Memory B cell (primary cell): ENCODE measurements at regions not wholly inside any gene's neighbourhood (a gene's known extent, or its start where the extent isn't known, plus 50 kb on each side); places are given as distances from the start of the nearest gene placed in this dataset.

Experiments used
- ATAC-seq: fragments of 150-1000 bp; cut with Tn5 transposase; 2 replicates; pipeline ENCODE4 v1.10.0; 2021; ENCODE audit warnings: low read depth, mild to moderate bottlenecking, moderate library complexity
- DNase-seq, 2 donors: peaks; one replicate each; pipeline ENCODE4 v3.0.0; 2022; ENCODE audit warnings: low spot score in 2 of 2
- H3K27ac Mint-ChIP-seq: one replicate; pipeline ENCODE4 v1.8.0; 2022; ENCODE audit warnings: mild to moderate bottlenecking, moderate library complexity, mixed read lengths
- H3K27me3 Mint-ChIP-seq: one replicate; pipeline ENCODE4 v1.8.0; 2022; ENCODE audit warnings: mixed read lengths
- H3K36me3 Mint-ChIP-seq: one replicate; pipeline ENCODE4 v1.8.0; 2022; ENCODE audit warnings: mild to moderate bottlenecking, mixed read lengths
- H3K4me1 Mint-ChIP-seq: one replicate; pipeline ENCODE4 v1.8.0; 2022; ENCODE audit warnings: mixed read lengths
- H3K4me3 Mint-ChIP-seq: one replicate; pipeline ENCODE4 v1.8.0; 2022; ENCODE audit warnings: mild to moderate bottlenecking, moderate library complexity, mixed read lengths
- H3K9me3 Mint-ChIP-seq: one replicate; pipeline ENCODE4 v1.8.0; 2022; ENCODE audit warnings: mixed read lengths

GRCh38 chr16:86980644-86981043, 336.5 kb downstream of the C16orf95 start:
- no peak overlapping the region for H3K27ac Mint-ChIP-seq
- no peak overlapping the region for H3K4me3 Mint-ChIP-seq
- peaks cover 2% of the 10 kb centered on the region for H3K9me3 Mint-ChIP-seq
- H3K4me1 Mint-ChIP-seq = no peaks in the 10 kb centered on the region
- no peak for DNase-seq
- ATAC-seq = no peak
- H3K36me3 Mint-ChIP-seq = no peaks in the 10 kb centered on the region
- peaks cover 6% of the 10 kb centered on the region for H3K27me3 Mint-ChIP-seq

DNA sequence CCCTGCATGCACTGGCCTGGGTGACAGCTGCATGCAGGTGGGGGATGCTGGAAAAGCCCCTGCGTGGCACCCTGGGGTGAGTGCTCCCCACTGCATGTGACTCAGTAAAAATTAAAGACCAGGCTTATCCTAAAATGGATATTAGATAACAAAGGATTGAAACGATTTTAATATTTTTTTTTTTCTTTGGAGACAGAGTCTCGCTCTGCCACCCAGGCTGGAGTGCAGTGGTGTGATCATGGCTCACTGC, 334.9 kb downstream of the C16orf95 start:
- Mint-ChIP-seq H3K4me1 (no peaks in the 10 kb centered on the region), H3K27me3 (peaks cover 4% of the 10 kb centered on the region), H3K4me3 (no peak overlapping the region), H3K36me3 (no peaks in the 10 kb centered on the region), H3K9me3 (peaks cover 2% of the 10 kb centered on the region), H3K27ac (no peak overlapping the region)
- ATAC-seq (no peak), DNase-seq (no peak)

GRCh38 chr16:86982912-86983311, 334.3 kb downstream of the C16orf95 start:
- Mint-ChIP-seq H3K27ac (no peak overlapping the region), H3K4me1 (no peaks in the 10 kb centered on the region), H3K9me3 (peaks cover 2% of the 10 kb centered on the region), H3K27me3 (peaks cover 4% of the 10 kb centered on the region), H3K4me3 (no peak overlapping the region), H3K36me3 (no peaks in the 10 kb centered on the region)
- DNase-seq = no peak
- no peak for ATAC-seq

GRCh38 chr16:86983621-86984020, 333.6 kb downstream of the C16orf95 start:
- Mint-ChIP-seq H3K9me3 (peaks cover 2% of the 10 kb centered on the region), H3K4me3 (no peak overlapping the region), H3K27ac (no peak overlapping the region), H3K4me1 (no peaks in the 10 kb centered on the region), H3K36me3 (no peaks in the 10 kb centered on the region), H3K27me3 (peaks cover 8% of the 10 kb centered on the region)
- DNase-seq = no peak
- no peak for ATAC-seq

GRCh38 chr16:86984343-86984742, 332.8 kb downstream of the C16orf95 start:
- Mint-ChIP-seq H3K9me3 (peaks cover 2% of the 10 kb centered on the region), H3K4me3 (no peak overlapping the region), H3K27ac (no peak overlapping the region), H3K27me3 (peaks cover 8% of the 10 kb centered on the region), H3K4me1 (no peaks in the 10 kb centered on the region), H3K36me3 (no peaks in the 10 kb centered on the region)
- DNase-seq (no peak), ATAC-seq (no peak)

DNA sequence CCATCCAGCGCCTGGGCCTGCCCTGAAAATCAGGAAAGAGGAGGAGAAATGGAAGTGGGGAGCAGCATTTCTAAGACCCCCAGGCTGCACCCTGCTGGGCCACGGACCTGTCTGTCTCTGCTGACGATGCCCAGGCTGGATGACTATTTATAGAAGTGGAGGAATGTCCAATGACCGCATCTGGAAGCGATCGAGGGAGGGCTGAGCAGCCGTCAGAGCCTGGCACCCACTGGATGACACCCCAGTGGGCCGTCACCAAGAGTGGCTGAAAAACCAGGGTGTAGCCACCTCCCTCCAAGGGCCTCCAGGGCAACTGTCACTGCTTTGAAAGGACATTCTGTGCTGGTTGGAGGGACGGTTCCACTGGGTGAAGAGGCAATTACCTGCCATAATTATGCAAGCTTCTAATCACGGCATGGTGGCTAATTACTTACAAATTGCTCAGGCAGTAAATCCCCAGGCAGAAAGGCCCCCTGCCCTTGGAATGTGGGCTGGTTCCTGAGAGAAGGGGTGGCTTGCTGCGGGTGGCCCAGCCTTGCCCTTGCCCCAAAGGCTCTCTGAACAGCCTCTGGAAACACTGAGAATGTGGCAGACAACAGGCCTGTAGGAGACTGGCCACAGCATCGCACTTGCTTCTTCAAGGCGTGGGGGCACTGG, 332.1 kb downstream of the C16orf95 start:
- Mint-ChIP-seq H3K27me3 (peaks cover 9% of the 10 kb centered on the region), H3K4me3 (no peak overlapping the region), H3K27ac (no peak overlapping the region), H3K36me3 (no peaks in the 10 kb centered on the region), H3K9me3 (peaks cover 2% of the 10 kb centered on the region), H3K4me1 (no peaks in the 10 kb centered on the region)
- ATAC-seq (no peak), DNase-seq (no peak)

DNA sequence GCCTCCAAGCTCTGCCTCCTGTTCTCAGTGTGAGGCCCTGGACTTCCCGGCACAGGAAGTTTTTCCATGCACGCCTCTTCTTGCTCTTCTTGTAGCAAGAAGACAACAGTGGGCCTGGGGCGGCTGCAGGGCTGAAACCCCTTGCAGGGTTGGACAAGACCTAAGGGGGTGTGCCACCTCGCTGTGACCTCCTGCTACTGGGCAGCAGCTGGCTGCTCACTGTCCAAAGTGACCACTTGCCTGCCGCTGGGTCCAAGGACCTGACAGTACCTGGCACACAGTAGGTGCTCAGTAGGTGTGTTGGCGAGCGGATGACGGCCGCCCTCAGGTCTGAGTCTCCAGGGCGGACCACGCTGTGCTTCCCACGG, 331.6 kb downstream of the C16orf95 start:
- H3K36me3 Mint-ChIP-seq = no peaks in the 10 kb centered on the region
- ATAC-seq = no peak
- DNase-seq = no peak
- no peak overlapping the region for H3K27ac Mint-ChIP-seq
- no peaks in the 10 kb centered on the region for H3K9me3 Mint-ChIP-seq
- peaks cover 7% of the 10 kb centered on the region for H3K27me3 Mint-ChIP-seq
- H3K4me3 Mint-ChIP-seq = no peak overlapping the region
- H3K4me1 Mint-ChIP-seq = no peaks in the 10 kb centered on the region

DNA sequence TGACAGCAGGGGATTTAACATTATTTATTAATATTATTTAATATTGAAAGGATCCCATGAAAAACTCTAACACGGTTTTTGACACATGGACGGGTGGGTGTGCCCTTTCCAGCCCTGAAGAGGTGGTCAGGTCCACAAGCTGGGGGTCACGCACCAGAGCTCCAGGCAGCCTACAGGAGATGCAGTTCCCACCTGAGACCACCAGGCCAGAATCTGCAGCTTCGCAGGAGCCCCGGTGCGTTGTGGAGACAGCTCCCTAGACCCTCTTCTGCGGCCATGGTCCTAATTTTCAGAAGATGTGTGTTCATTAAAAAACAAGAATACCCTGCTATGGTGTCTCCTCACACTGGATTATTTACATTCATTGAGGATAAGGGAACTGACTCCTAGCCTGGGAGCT, 331.1 kb downstream of the C16orf95 start:
- DNase-seq (no peak), ATAC-seq (no peak)
- H3K4me1 Mint-ChIP-seq = no peaks in the 10 kb centered on the region
- H3K36me3 Mint-ChIP-seq = no peaks in the 10 kb centered on the region
- no peak overlapping the region for H3K27ac Mint-ChIP-seq
- peaks cover 9% of the 10 kb centered on the region for H3K27me3 Mint-ChIP-seq
- no peak overlapping the region for H3K4me3 Mint-ChIP-seq
- no peaks in the 10 kb centered on the region for H3K9me3 Mint-ChIP-seq

DNA sequence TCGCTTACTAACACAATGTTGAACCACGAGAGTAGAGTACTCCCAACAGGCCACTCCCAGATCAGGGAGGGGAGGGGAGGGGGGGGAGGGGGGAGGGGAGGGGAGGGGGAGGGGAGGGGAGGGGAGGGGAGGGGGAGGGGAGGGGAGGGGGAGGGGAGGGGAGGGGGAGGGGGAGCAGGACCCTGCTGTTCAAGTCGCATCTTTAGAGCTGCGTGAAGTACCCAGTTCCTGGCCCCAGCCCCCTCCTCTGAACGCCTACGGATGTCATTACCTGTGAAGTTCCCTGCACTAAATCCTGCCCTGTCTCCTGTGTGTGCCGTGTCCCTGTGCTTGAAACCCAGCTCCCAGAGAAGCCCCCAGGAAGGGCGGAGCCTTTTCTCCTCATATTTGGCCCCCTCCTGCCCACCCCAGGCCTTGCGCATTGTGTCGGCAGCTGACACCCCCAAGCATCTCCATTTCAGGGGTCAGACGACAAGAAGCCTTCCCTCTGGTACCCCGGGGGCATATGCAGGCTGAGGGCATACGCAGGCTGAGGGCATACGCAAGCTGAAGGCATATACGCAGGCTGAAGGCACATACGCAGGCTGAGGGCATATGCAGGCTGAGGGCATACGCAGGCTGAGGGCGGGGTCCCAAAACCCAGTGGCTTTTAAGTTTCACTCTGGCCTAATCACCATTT, 330.2 kb downstream of the C16orf95 start:
- ATAC-seq (no peak), DNase-seq (no peak)
- H3K4me3 Mint-ChIP-seq = no peak overlapping the region
- no peaks in the 10 kb centered on the region for H3K9me3 Mint-ChIP-seq
- H3K36me3 Mint-ChIP-seq = no peaks in the 10 kb centered on the region
- no peaks in the 10 kb centered on the region for H3K4me1 Mint-ChIP-seq
- H3K27me3 Mint-ChIP-seq = peaks cover 9% of the 10 kb centered on the region
- no peak overlapping the region for H3K27ac Mint-ChIP-seq

GRCh38 chr16:86987746-86988670, 329.2 kb downstream of the C16orf95 start:
- H3K9me3 Mint-ChIP-seq = peaks cover 3% of the 10 kb centered on the region
- H3K4me3 Mint-ChIP-seq = no peak overlapping the region
- H3K4me1 Mint-ChIP-seq = no peaks in the 10 kb centered on the region
- H3K36me3 Mint-ChIP-seq = no peaks in the 10 kb centered on the region
- ATAC-seq (no peak), DNase-seq (no peak)
- H3K27ac Mint-ChIP-seq = no peak overlapping the region
- H3K27me3 Mint-ChIP-seq = peaks cover 9% of the 10 kb centered on the region

DNA sequence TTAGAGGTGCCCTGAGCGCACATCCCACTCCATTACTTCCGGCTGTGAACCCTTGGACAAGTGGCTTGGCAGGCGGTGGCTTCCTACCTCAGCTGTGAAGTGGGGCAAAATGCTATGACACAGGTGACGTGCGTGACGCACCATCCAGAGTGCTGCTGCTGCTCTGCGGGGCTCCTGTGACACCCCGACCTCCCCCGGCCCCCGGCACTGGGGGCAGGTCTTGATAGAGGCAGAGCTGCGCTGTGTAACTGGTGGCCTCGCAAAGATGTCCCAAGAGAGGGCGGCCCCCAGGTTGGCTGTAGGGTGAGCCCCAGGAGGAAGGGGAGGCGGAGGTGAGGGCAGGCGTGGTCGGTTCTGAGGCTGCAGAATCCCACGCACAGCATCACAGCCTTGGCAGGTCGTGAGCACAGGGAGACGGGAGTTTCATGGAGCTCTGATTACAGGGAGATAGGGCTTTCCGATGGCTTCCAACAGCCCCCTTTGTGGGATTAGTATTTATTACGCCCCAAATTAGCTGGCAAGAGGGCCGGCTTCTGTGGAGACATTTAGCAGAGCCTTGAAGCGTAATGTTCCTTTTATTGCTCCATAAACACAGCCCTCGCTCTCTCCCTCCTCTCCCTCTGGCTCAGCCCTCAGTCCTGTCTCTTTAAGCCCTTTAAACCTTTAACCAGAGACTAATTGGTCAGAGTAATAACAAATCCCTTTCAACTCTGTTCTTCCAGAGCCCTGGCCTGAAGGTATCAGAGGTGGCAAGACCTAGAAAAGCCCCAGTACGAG, 328.1 kb downstream of the C16orf95 start:
- Mint-ChIP-seq H3K4me3 (no peak overlapping the region), H3K27ac (no peak overlapping the region), H3K27me3 (peaks cover 11% of the 10 kb centered on the region), H3K9me3 (peaks cover 3% of the 10 kb centered on the region), H3K36me3 (no peaks in the 10 kb centered on the region), H3K4me1 (no peaks in the 10 kb centered on the region)
- DNase-seq (no peak), ATAC-seq (no peak)

DNA sequence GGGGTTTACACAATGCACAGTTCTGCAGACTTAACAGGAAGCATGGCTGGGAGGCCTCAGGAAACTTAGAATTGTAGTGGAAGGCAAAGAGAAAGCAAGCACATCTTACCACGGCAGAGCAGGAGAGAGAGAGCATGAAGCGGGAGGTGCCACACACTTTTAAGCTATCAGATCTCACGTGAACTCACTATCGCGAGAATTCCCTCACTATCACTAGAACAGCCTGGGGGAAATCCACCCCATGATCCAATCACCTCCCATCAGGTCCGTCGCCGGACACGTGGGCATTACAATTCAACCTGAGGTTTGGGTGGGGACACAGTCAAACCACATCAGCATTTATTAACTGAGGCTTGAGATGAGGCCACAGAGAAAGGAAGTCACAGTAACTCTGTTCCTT, 326.7 kb downstream of the C16orf95 start:
- ATAC-seq = no peak
- H3K27me3 Mint-ChIP-seq = peaks cover 11% of the 10 kb centered on the region
- DNase-seq = no peak
- H3K36me3 Mint-ChIP-seq = no peaks in the 10 kb centered on the region
- H3K9me3 Mint-ChIP-seq = peaks cover 3% of the 10 kb centered on the region
- H3K4me3 Mint-ChIP-seq = no peak overlapping the region
- H3K27ac Mint-ChIP-seq = no peak overlapping the region
- H3K4me1 Mint-ChIP-seq = no peaks in the 10 kb centered on the region

DNA sequence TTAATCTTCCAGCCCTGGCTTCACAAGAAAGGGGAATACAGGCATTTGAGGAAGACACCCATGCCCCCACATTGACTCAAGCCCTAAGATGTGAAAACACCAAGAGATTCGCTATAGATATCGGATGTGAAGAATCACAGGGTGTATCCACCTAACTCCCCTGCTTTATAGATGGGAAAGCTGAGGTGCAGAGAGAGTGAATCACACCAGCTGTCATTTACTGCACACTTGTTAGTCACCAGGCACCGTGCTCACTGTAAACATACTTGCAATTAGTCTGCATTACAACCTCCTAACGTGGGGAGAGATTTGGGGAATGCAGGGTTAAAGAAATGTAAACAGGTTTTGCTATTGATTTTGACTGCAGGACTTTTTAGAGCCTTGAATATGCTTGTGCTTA, 325.5 kb downstream of the C16orf95 start:
- DNase-seq = no peak
- Mint-ChIP-seq H3K4me3 (no peak overlapping the region), H3K27ac (no peak overlapping the region), H3K36me3 (no peaks in the 10 kb centered on the region), H3K27me3 (peaks cover 11% of the 10 kb centered on the region), H3K9me3 (peaks cover 3% of the 10 kb centered on the region), H3K4me1 (no peaks in the 10 kb centered on the region)
- no peak for ATAC-seq

DNA sequence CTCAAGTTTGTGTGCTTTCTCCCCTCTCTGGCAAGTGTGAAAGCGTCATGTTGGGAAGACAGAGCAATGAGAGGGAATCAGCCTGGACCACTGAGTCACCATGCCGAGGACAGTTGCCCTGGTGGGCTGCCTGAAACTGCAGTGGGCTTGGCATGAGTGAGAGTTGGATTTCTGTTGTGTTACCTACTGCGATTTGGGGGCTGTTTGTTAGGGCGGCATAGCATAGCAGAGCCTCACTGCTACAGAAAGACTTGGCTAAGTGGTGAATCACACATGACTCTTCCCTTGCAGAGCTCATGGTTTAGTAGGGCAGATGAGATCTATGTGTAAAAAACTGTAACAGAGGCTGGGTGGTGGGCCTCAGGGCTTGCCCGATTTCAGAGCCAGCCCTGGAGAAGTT, 324.6 kb downstream of the C16orf95 start:
- no peak overlapping the region for H3K4me3 Mint-ChIP-seq
- H3K4me1 Mint-ChIP-seq = no peaks in the 10 kb centered on the region

More for the DNA sequence above, 324.6 kb downstream of the C16orf95 start:
- Mint-ChIP-seq H3K36me3 (no peaks in the 10 kb centered on the region), H3K27ac (no peak overlapping the region), H3K27me3 (peaks cover 11% of the 10 kb centered on the region), H3K9me3 (peaks cover 3% of the 10 kb centered on the region)
- DNase-seq (no peak), ATAC-seq (no peak)
